ENCODE measurements at regions not wholly inside any gene's neighbourhood (a gene's known extent, or its start where the extent isn't known, plus 50 kb on each side); places are given as distances from the start of the nearest gene placed in this dataset.

DNA sequence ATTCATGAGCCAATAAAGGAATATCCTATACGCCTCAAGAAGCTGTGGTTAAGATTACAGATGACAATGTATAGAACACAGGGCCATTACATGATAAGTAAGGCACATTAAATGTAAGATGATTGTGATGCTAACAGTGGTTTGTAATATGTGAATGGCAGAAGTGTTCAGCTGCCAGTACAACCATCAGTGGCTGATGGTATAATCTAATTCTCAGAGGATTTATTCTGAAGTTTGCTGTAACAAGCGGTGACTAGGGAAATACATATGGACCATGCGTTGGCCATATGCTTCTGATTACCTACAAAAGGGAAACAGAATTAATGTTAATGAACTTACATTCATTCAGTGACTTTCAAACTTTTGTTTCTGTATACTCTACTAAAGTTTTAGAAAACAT lies 750.8 kb upstream of the KLHL29 start:
- TF ChIP-seq, protein P1, sequence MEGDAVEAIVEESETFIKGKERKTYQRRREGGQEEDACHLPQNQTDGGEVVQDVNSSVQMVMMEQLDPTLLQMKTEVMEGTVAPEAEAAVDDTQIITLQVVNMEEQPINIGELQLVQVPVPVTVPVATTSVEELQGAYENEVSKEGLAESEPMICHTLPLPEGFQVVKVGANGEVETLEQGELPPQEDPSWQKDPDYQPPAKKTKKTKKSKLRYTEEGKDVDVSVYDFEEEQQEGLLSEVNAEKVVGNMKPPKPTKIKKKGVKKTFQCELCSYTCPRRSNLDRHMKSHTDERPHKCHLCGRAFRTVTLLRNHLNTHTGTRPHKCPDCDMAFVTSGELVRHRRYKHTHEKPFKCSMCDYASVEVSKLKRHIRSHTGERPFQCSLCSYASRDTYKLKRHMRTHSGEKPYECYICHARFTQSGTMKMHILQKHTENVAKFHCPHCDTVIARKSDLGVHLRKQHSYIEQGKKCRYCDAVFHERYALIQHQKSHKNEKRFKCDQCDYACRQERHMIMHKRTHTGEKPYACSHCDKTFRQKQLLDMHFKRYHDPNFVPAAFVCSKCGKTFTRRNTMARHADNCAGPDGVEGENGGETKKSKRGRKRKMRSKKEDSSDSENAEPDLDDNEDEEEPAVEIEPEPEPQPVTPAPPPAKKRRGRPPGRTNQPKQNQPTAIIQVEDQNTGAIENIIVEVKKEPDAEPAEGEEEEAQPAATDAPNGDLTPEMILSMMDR (IDR thresholded peaks at IDR 0.05) = no peak
- TF ChIP-seq POLR2A (IDR thresholded peaks at IDR 0.05) = no peak

Measured in heart left ventricle (tissue), 13 donors.